Amniotic stem cell (primary cell): ENCODE measurements at regions not wholly inside any gene's neighbourhood (a gene's known extent, or its start where the extent isn't known, plus 50 kb on each side); places are given as distances from the start of the nearest gene placed in this dataset.
"Not testable (repeated sequence)": the region's sequence is repeated elsewhere in the genome, so short reads cannot be mapped to it uniquely, and the experiment has no call there.

Experiments used
- DNase-seq: peaks from one replicate; lab custom pipeline; 2025; lab: John Stamatoyannopoulos, UW

DNA sequence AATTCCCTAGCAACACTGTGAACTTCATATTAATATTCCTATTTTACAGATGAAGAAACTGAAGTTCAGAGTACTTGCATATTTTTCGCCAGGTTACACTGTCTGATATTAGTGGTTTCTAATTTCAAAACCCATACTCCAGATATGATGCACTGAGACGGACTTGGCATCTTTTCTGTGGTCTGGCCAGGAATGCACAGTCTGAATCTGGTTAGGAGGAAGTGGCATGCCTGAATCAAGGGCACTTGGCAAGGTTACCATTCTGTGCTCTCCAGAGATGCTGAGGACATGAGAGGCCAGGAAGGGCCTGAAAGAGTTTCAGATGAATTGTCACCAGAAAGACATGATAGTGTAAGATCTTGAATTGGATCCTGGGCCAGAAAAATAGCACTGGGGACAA is 150.1 kb downstream of the HAO1 start:
- no peak for DNase-seq

DNA sequence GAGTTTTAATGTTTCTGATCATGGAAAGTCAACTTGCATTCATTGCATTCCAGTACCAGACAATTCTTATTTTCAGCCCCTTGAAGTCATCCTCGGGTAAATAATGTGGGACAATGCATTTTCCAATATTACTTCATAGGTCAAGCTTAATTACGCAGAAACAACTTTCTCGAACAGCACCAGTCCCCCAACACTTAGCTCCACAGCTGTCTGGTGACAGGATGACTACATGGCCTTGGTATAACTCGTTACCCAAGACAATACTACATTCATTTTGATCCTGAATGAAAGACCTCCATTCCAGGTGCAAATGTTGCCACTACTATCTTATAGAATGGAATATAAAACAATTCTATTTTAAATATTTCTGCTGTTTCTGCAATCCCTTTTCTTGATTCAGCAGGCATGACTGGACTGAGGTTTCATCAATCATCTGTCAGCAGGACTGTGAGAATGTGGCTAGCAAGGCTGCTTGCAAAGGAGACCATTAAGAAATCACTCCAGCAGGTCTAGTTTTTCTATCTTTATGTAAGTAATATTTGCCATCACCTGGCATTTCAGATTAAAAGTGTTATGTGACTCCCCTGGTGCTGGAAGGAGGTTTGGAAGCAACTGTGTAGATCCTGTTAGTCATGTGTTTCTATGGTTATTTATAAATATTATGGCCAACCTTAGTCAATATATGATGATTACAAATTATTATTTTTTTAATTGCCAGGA is 147.9 kb downstream of the HAO1 start:
- DNase-seq = no peak

DNA sequence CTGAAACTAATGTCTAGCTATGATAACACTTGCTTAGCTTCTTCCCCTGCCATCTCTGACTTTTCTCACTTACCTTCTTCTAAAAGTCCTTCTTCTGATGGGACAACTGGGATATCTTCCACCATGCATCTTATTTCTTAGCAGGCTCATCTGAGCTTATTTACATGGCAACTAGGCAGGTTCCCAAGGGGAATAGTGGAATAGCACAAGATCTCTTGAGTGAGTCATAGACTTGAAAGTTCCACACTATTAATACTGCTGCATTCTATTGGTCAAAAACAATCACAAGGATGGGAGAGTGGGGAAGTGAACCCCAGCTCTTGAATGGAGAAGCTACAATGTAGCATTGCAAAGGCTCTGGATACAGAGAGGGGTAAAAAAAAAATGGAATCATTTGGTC is 142.1 kb downstream of the HAO1 start:
- no peak for DNase-seq

DNA sequence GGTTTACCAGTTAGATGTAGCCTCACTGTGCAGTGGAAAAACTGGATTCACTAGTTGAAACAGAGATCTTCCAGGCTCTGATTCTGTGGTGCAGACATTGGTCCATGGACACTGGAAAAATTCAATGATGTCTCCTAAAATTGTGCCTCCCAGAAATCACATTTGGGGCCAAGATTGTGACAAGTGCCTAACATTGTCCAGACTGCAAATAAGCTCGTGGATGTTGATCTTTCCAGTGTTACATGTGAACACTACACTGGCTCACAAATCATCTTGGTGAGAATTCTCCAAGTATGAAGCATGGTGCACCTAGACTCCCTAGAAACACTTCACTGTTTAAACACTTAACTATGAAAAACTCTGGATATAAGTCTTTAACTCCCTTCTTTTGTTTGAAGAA is 140.4 kb downstream of the HAO1 start:
- DNase-seq = no peak

DNA sequence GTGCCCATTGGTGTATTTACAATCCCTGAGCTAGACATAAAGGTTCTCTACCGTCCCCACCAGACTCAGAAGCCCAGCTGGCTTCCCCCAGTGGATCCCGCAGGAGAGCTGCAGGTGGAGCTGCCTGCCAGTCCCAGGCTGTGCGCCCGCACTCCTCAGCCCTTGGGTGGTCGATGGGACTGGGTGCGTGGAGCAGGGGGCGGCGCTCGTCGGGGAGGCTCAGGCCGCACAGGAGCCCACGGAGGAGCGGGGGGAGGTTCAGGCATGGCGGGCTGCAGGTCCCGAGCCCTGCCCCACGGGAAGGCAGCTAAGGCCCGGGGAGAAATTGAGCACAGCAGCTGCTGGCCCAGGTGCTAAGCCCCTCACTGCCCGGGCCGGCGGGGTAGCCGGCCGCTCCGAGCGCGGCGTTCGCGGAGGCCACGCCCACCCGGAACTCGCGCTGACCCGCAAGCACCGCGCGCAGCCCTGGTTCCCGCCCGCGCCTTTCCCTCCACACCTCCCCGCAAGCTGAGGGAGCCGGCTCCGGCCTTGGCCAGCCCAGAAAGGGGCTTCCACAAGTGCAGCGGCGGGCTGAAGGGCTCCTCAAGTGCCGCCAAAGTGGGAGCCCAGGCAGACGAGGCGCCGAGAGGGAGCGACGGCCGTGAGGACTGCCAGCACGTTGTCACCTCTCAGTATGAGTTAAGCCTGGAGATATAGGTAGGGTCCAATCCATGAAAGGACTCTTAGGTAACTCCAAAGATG is 136.7 kb downstream of the HAO1 start:
- not testable (repeated sequence) for DNase-seq

DNA sequence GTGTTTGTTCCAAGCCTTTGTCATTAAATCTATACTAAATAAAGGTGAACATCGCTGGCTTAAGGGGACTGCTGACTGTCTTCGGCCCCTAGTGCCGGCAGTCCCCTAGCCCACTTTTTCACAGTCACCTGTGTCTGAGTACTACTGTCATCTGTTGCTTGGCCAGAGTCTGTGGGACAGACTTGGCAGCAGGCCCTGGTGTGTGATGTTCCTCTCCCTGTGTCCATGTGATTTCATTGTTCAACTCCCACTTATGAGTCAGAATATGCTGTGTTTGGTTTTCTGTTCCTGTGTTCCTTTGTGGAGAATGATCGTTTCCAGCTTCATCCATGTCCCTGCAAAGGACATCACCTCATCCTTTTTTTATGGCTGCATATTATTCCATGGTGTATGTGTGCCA is 133.4 kb downstream of the HAO1 start:
- no peak for DNase-seq

DNA sequence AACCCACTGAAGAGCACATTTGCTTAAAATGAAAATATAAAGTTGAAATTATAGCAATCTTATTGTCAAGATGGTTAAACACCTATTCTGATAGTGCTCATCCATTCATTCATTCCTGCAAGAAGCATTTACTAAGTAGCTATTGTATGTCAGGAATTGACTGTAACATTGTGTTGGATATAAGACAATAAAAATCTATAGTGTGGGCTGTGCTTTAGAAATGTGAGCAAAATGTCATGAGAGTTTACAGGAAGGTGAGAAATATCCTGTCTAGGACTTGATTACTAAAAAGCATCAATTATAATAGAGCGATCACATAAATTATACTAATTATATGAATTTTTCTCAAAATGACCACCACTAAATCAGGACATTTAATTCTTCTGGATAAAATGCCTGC is 123.0 kb downstream of the HAO1 start:
- DNase-seq = no peak

DNA sequence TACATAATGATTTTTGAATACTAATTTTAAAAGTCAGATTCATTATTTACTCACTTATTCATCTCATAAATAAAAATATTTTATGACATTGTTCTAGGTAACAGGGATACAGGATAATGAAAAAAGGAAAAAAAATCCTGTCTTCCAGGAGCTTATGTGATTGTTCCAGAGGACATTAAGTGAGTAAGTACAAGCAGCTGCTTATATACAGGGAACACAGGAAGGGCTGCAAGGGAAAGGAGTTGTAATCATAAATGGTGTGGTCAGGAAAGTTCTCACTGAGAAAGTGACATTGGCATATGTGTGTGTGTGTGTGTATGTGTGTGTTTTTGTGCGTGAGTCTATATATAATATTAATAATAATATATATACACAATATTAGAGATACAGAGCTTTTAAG is 121.8 kb downstream of the HAO1 start:
- DNase-seq = no peak

DNA sequence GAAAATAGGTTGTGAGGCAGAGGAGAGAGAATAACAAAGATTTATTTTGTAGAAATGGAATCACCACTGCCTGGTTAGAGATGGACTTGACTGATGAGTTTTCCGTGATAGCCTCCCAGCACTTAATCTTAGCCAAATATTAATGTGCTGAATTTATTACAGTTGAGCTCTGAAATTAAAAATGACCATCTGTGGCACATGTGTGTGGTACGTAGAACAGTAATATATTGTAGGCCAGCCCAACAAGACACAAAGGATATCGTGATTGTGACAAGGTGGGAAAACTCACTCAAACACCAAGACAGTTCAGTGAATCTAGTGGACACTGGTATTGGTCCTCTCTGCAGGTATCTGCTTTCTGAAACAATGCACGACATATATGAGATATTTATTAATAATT is 119.4 kb downstream of the HAO1 start:
- DNase-seq = no peak

DNA sequence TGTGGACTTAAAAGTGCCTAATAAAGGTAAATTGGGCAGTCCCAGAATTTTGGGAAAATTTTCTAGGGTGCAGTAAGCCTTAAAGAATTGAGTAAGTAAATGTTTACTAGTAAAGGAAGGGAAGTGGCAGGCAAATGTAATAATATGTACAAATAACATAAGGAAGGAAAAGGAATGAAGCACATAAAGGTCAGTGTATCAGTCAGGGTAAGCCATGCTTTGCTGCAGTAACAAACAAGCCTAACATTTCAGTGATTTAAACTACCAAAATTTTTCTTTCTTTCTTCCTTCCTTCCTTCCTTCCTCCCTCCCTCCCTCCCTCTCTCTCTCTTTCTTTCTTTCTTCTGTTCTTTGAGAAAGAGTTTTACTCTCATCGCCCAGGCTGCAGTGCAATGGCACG is 117.5 kb downstream of the HAO1 start:
- no peak for DNase-seq

DNA sequence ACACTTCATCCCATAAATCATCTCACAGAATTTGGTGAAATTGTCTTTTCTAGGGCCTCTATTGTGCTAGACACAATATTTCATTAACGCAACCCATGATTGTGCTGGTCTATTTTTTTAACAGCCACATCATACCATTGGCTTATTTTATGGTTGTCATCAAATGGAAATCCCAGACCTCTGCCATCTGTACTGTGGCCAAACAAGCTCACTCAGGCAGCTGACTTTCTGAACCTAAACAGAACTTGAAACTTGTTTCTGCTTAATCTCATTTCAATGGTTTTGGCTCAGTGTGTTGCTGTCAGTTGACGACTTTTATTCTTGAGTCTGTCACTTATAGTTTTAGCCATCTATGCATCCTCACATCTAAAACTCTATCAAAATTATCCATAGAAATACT is 111.8 kb downstream of the HAO1 start:
- no peak for DNase-seq

DNA sequence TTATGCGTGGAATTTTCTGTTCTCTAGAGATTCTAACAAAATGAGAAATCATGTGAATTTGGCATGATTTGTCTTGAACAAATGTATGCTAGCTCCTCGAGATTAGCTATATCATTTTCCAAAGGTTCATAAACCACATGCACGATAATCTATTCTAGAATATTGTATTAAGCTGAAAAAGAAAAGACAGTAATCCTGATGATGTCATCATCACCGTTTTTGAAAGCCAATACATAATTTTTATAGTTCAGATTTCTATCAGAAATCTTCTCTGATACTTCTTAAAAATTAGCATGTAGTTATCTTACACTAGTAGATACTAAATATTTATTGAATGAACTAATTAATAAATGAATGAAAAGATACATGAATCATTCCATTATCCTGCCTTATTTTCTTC is 111.2 kb downstream of the HAO1 start:
- DNase-seq = no peak

DNA sequence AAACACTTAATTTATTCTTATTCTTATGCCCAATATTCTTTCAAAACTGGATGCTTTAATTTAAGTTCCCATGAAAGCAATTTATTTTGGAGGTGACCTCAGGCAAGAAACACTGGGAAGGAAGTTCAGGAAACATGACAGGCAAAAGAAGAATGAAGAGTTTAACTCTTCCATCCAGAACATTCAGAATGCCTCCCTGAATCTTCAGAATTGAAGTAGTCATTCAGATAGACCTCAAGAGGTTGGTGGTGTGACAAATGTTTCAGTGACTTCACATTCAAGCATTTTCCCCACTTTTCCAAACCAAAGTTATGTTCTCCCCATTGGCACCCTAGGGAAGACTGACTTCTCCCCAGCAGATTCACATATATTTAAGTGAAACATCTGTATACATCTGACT is 110.5 kb downstream of the HAO1 start:
- DNase-seq = no peak
